Endodermal cell (in vitro differentiated cells): ENCODE measurements at regions not wholly inside any gene's neighbourhood (a gene's known extent, or its start where the extent isn't known, plus 50 kb on each side); places are given as distances from the start of the nearest gene placed in this dataset.
A peak's percentile ranks its signal among the peaks of the same experiment; 100 is the strongest.

Experiments
- DNase-seq: peaks from one replicate; pipeline ENCODE4 v3.0.0-alpha.2; 2017
- H3K27ac ChIP-seq: 2 replicates; pipeline ENCODE4 v1.5.1; 2013; ENCODE audit warnings: mild to moderate bottlenecking, low read depth, low read length, moderate library complexity
- H3K27me3 ChIP-seq: 2 replicates; pipeline ENCODE4 v1.6.1; 2013; ENCODE audit warnings: mild to moderate bottlenecking, low read length, moderate library complexity; ENCODE audit not compliant: insufficient read depth, control insufficient read depth, poor library complexity, severe bottlenecking
- H3K36me3 ChIP-seq: 2 replicates; pipeline ENCODE4 v1.7.0; 2013; ENCODE audit warnings: mild to moderate bottlenecking, low read length, moderate library complexity; ENCODE audit not compliant: control insufficient read depth, insufficient read depth
- H3K4me1 ChIP-seq: one replicate; pipeline ENCODE4 v1.7.0; 2013; ENCODE audit warnings: low read length; ENCODE audit not compliant: control insufficient read depth, insufficient read depth
- H3K4me3 ChIP-seq: 2 replicates; pipeline ENCODE4 v1.5.1; 2013; ENCODE audit warnings: mild to moderate bottlenecking, low read length, moderate library complexity
- H3K9ac ChIP-seq: 2 replicates; pipeline ENCODE4 v1.6.1; 2013; ENCODE audit warnings: mild to moderate bottlenecking, low read length, moderate library complexity; ENCODE audit not compliant: poor library complexity, severe bottlenecking; ENCODE audit errors: extremely low read depth
- H3K9me3 ChIP-seq: 2 replicates; pipeline ENCODE4 v1.6.1; 2013; ENCODE audit warnings: mild to moderate bottlenecking, low read length, moderate library complexity; ENCODE audit not compliant: control insufficient read depth
- H3K27ac Mint-ChIP-seq: 2 replicates; pipeline ENCODE4 v1.8.0; 2020; ENCODE audit warnings: mixed read lengths
- H3K27me3 Mint-ChIP-seq: 2 replicates; pipeline ENCODE4 v1.8.0; 2021; ENCODE audit warnings: mild to moderate bottlenecking, mixed read lengths; ENCODE audit not compliant: insufficient read depth
- H3K36me3 Mint-ChIP-seq: 2 replicates; pipeline ENCODE4 v1.8.0; 2020; ENCODE audit warnings: low read depth, mixed read lengths
- H3K4me1 Mint-ChIP-seq: 2 replicates; pipeline ENCODE4 v1.8.0; 2020; ENCODE audit warnings: mixed read lengths
- H3K4me3 Mint-ChIP-seq: 2 replicates; pipeline ENCODE4 v1.8.0; 2020; ENCODE audit warnings: mild to moderate bottlenecking, moderate library complexity, mixed read lengths
- H3K9me3 Mint-ChIP-seq: 2 replicates; pipeline ENCODE4 v1.8.0; 2020; ENCODE audit warnings: mild to moderate bottlenecking, mixed read lengths
- WGBS, 2 experiments: methylation state at CpG; one replicate each; pipeline versions ENCODE4 v1.1.5 to v1.1.7; 2013; ENCODE audit warnings: missing lambda C conversion rate in 2 of 2, mixed read lengths in 1 of 2; ENCODE audit not compliant: insufficient coverage in 1 of 2, insufficient read length in 1 of 2; 5-methylcytosine and 5-hydroxymethylcytosine counted together
- TF ChIP-seq, protein P1 (sequence below): fragments of 200-600 bp; sonication (generic); conservative IDR thresholded peaks from 2 replicates; pipeline ENCODE4 v1.5.0; 2021; ENCODE audit warnings: antibody characterized with exemption, mild to moderate bottlenecking

- Histone ChIP-seq H3K9ac (no peak overlapping the region), H3K36me3 (no peaks in the 10 kb centered on the region), H3K9me3 (no peaks in the 10 kb centered on the region), H3K27me3 (no peaks in the 10 kb centered on the region), H3K27ac (no peak overlapping the region), H3K4me1 (peaks cover 9% of the 10 kb centered on the region), H3K4me3 (no peak overlapping the region)
- peaks cover 17% of the 10 kb centered on the region for H3K4me1 Mint-ChIP-seq
- TF ChIP-seq, protein P1, sequence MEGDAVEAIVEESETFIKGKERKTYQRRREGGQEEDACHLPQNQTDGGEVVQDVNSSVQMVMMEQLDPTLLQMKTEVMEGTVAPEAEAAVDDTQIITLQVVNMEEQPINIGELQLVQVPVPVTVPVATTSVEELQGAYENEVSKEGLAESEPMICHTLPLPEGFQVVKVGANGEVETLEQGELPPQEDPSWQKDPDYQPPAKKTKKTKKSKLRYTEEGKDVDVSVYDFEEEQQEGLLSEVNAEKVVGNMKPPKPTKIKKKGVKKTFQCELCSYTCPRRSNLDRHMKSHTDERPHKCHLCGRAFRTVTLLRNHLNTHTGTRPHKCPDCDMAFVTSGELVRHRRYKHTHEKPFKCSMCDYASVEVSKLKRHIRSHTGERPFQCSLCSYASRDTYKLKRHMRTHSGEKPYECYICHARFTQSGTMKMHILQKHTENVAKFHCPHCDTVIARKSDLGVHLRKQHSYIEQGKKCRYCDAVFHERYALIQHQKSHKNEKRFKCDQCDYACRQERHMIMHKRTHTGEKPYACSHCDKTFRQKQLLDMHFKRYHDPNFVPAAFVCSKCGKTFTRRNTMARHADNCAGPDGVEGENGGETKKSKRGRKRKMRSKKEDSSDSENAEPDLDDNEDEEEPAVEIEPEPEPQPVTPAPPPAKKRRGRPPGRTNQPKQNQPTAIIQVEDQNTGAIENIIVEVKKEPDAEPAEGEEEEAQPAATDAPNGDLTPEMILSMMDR, result no peak
- H3K4me3 Mint-ChIP-seq, result no peak overlapping the region
- H3K36me3 Mint-ChIP-seq, result no peaks in the 10 kb centered on the region
- DNase-seq, result no peak
- peaks cover 21% of the 10 kb centered on the region for H3K27me3 Mint-ChIP-seq
- WGBS, 2 experiments, result 43 to 52% methylated on average over 2 to 4 of the region's 4 CpGs
- no peaks in the 10 kb centered on the region for H3K9me3 Mint-ChIP-seq
- peak overlapping the region; percentile 74 for H3K27ac Mint-ChIP-seq
Measured at GRCh38 chr3:23068016-23068728, 135.0 kb upstream of the UBE2E2 start.

DNA sequence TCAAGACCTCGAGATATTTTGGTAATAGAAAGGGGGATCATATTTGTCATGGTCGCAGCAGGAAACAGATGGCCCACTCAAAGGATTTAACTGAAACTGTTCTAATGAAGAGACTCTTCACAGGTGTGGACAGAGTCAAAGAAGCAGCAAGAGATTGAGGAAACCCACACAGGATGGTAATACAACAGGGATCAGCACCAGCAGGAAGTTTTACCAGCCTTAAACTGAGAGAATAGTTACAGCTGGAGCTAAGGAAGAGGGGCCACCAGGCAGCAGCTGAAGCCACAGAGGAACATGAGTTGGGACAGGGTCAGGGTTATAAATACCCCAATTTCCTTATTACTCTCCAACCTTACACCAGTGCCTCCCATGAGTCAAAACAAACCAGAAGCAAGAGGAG lies 131.8 kb upstream of the UBE2E2 start:
- Mint-ChIP-seq H3K27ac (no peak overlapping the region), H3K4me3 (no peak overlapping the region), H3K4me1 (peaks cover 16% of the 10 kb centered on the region), H3K9me3 (no peaks in the 10 kb centered on the region), H3K36me3 (no peaks in the 10 kb centered on the region), H3K27me3 (peaks cover 43% of the 10 kb centered on the region)
- Histone ChIP-seq H3K4me1 (peaks cover 9% of the 10 kb centered on the region), H3K9ac (no peak overlapping the region), H3K4me3 (no peak overlapping the region), H3K27ac (no peak overlapping the region), H3K36me3 (no peaks in the 10 kb centered on the region), H3K9me3 (no peaks in the 10 kb centered on the region), H3K27me3 (no peaks in the 10 kb centered on the region)
- WGBS, 2 experiments, result 90 to 100% methylated on average over 1 to 2 of the region's 2 CpGs
- DNase-seq, result no peak
- TF ChIP-seq, protein P1, result no peak

- DNase-seq, result no peak
- Histone ChIP-seq H3K27me3 (no peaks in the 10 kb centered on the region), H3K9me3 (no peaks in the 10 kb centered on the region), H3K9ac (no peak overlapping the region), H3K4me1 (peaks cover 9% of the 10 kb centered on the region), H3K27ac (no peak overlapping the region), H3K4me3 (no peak overlapping the region), H3K36me3 (no peaks in the 10 kb centered on the region)
- no peaks in the 10 kb centered on the region for H3K9me3 Mint-ChIP-seq
- peaks cover 47% of the 10 kb centered on the region for H3K27me3 Mint-ChIP-seq
- no peak overlapping the region for H3K27ac Mint-ChIP-seq
- H3K4me3 Mint-ChIP-seq, result no peak overlapping the region
- no peaks in the 10 kb centered on the region for H3K36me3 Mint-ChIP-seq
- peaks cover 16% of the 10 kb centered on the region for H3K4me1 Mint-ChIP-seq
- TF ChIP-seq, protein P1, result no peak
- WGBS, 2 experiments, result 96 to 100% methylated on average over 1 of the region's 1 CpG
Measured at GRCh38 chr3:23071758-23072157, 131.4 kb upstream of the UBE2E2 start.
